ENCODE measurements at regions not wholly inside any gene's neighbourhood (a gene's known extent, or its start where the extent isn't known, plus 50 kb on each side); places are given as distances from the start of the nearest gene placed in this dataset.

GRCh38 chr6:169073311-169073710 is 180.3 kb downstream of the THBS2 start:
- no peaks in the 10 kb centered on the region for H3K27me3 Mint-ChIP-seq (ENCODE audit: unreplicated experiment)
- peaks cover 2% of the 10 kb centered on the region for H3K9me3 Mint-ChIP-seq (ENCODE audit: unreplicated experiment)
- H3K4me3 Mint-ChIP-seq (ENCODE audit: unreplicated experiment): no peak overlapping the region
- no peak for DNase-seq
- TF ChIP-seq CTCF (IDR thresholded peaks at IDR 0.05; ENCODE audit: partially characterized antibody, unreplicated experiment): no peak
- no peaks in the 10 kb centered on the region for H3K4me1 Mint-ChIP-seq (ENCODE audit: low read depth, unreplicated experiment)
- no peaks in the 10 kb centered on the region for H3K36me3 Mint-ChIP-seq (ENCODE audit: unreplicated experiment)
- H3K27ac Mint-ChIP-seq (ENCODE audit: unreplicated experiment): no peak overlapping the region

GRCh38 chr6:169072127-169073042 is 181.3 kb downstream of the THBS2 start:
- DNase-seq: no peak
- no peak overlapping the region for H3K4me3 Mint-ChIP-seq (ENCODE audit: unreplicated experiment)
- H3K9me3 Mint-ChIP-seq (ENCODE audit: unreplicated experiment): peaks cover 2% of the 10 kb centered on the region
- H3K36me3 Mint-ChIP-seq (ENCODE audit: unreplicated experiment): no peaks in the 10 kb centered on the region
- no peaks in the 10 kb centered on the region for H3K4me1 Mint-ChIP-seq (ENCODE audit: low read depth, unreplicated experiment)
- H3K27ac Mint-ChIP-seq (ENCODE audit: unreplicated experiment): no peak overlapping the region
- H3K27me3 Mint-ChIP-seq (ENCODE audit: unreplicated experiment): no peaks in the 10 kb centered on the region
- no peak for TF ChIP-seq CTCF (IDR thresholded peaks at IDR 0.05; ENCODE audit: partially characterized antibody, unreplicated experiment)

- Mint-ChIP-seq H3K9me3 (ENCODE audit: unreplicated experiment) (peaks cover 2% of the 10 kb centered on the region), H3K4me3 (ENCODE audit: unreplicated experiment) (no peak overlapping the region), H3K27me3 (ENCODE audit: unreplicated experiment) (no peaks in the 10 kb centered on the region), H3K4me1 (ENCODE audit: low read depth, unreplicated experiment) (no peaks in the 10 kb centered on the region), H3K27ac (ENCODE audit: unreplicated experiment) (no peak overlapping the region), H3K36me3 (ENCODE audit: unreplicated experiment) (no peaks in the 10 kb centered on the region)
- no peak for TF ChIP-seq CTCF (IDR thresholded peaks at IDR 0.05; ENCODE audit: partially characterized antibody, unreplicated experiment)
- DNase-seq: no peak
These were observed 182.3 kb downstream of the THBS2 start for GRCh38 chr6:169071394-169071793.

- H3K4me1 Mint-ChIP-seq (ENCODE audit: low read depth, unreplicated experiment): no peaks in the 10 kb centered on the region
- TF ChIP-seq CTCF (IDR thresholded peaks at IDR 0.05; ENCODE audit: partially characterized antibody, unreplicated experiment): no peak
- H3K27me3 Mint-ChIP-seq (ENCODE audit: unreplicated experiment): no peaks in the 10 kb centered on the region
- no peaks in the 10 kb centered on the region for H3K36me3 Mint-ChIP-seq (ENCODE audit: unreplicated experiment)
- H3K4me3 Mint-ChIP-seq (ENCODE audit: unreplicated experiment): no peak overlapping the region
- H3K27ac Mint-ChIP-seq (ENCODE audit: unreplicated experiment): no peak overlapping the region
- no peak for DNase-seq
- peaks cover 2% of the 10 kb centered on the region for H3K9me3 Mint-ChIP-seq (ENCODE audit: unreplicated experiment)
These were observed 183.0 kb downstream of the THBS2 start for GRCh38 chr6:169070506-169071176.

- H3K27ac Mint-ChIP-seq (ENCODE audit: unreplicated experiment): no peak overlapping the region
- TF ChIP-seq CTCF (IDR thresholded peaks at IDR 0.05; ENCODE audit: partially characterized antibody, unreplicated experiment): no peak
- no peak for DNase-seq
- no peaks in the 10 kb centered on the region for H3K4me1 Mint-ChIP-seq (ENCODE audit: low read depth, unreplicated experiment)
- no peaks in the 10 kb centered on the region for H3K36me3 Mint-ChIP-seq (ENCODE audit: unreplicated experiment)
- H3K27me3 Mint-ChIP-seq (ENCODE audit: unreplicated experiment): no peaks in the 10 kb centered on the region
- H3K9me3 Mint-ChIP-seq (ENCODE audit: unreplicated experiment): no peaks in the 10 kb centered on the region
- H3K4me3 Mint-ChIP-seq (ENCODE audit: unreplicated experiment): no peak overlapping the region
These were observed 184.3 kb downstream of the THBS2 start for GRCh38 chr6:169069356-169069755.
